ENCODE measurements at regions not wholly inside any gene's neighbourhood (a gene's known extent, or its start where the extent isn't known, plus 50 kb on each side); places are given as distances from the start of the nearest gene placed in this dataset.
"Not testable (repeated sequence)": the region's sequence is repeated elsewhere in the genome, so short reads cannot be mapped to it uniquely, and the experiment has no call there.

DNA sequence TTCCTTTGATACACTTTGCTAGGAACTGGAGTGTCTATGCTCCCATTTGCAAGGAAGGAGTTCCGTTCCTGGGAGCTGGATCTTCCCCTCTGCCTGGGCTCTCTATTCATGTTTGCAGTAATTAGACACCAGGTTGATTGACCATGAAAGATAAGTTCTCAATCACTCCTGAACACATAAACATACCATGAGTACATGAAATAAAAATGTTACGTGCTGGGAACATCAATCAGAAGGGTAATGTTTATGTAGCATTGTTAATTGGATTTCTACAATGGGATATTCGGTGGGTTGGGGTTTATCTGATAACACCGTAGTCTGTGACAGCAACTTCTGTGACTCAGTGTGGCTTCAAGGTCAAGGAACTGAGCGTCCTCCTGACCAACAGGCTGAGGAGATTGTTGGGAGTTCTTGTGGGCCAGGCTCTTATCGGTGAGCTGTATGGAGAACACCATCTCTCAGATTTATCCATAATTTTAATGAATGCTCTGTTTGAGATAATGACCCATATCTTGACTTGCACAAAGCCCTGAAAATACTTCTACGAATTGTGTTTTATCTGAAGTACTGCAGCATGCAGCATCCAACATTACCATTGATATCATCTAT, 136.4 kb downstream of the NPIPB5 start:
- no peak for DNase-seq (ENCODE audit: low spot score)
- TF ChIP-seq, protein P1, sequence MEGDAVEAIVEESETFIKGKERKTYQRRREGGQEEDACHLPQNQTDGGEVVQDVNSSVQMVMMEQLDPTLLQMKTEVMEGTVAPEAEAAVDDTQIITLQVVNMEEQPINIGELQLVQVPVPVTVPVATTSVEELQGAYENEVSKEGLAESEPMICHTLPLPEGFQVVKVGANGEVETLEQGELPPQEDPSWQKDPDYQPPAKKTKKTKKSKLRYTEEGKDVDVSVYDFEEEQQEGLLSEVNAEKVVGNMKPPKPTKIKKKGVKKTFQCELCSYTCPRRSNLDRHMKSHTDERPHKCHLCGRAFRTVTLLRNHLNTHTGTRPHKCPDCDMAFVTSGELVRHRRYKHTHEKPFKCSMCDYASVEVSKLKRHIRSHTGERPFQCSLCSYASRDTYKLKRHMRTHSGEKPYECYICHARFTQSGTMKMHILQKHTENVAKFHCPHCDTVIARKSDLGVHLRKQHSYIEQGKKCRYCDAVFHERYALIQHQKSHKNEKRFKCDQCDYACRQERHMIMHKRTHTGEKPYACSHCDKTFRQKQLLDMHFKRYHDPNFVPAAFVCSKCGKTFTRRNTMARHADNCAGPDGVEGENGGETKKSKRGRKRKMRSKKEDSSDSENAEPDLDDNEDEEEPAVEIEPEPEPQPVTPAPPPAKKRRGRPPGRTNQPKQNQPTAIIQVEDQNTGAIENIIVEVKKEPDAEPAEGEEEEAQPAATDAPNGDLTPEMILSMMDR (IDR thresholded peaks at IDR 0.05; ENCODE audit: borderline replicate concordance, control extremely low read depth, extremely low read depth, insufficient read depth, missing control alignments) = no peak
- in situ Hi-C loops (cut with MboI; ENCODE audit: low sequenced_read_pairs, unreplicated experiment) = no loop called here

DNA sequence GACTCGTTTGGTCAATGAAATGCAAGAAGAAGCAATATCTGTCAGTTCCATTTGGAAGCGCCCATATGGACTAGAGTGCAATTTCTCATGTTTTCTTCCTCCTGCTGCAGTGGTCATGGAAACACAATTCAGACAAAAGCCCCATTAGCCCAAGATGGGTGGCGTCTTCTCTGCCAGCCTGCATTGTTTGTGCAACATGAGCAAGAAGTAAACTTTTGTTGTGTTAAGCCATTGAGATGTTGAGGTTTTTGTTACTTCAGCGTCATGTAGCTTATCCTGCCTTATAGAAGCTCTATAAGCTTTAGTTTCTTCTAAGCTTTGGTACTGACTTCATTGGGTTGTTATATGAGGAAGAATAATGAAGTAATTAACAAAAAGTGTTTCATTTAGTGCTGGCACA, 137.4 kb downstream of the NPIPB5 start:
- TF ChIP-seq, protein P1 (IDR thresholded peaks at IDR 0.05; ENCODE audit: borderline replicate concordance, control extremely low read depth, extremely low read depth, insufficient read depth, missing control alignments) = no peak
- no peak for DNase-seq (ENCODE audit: low spot score)
- in situ Hi-C loops (cut with MboI; ENCODE audit: low sequenced_read_pairs, unreplicated experiment) = no loop called here

DNA sequence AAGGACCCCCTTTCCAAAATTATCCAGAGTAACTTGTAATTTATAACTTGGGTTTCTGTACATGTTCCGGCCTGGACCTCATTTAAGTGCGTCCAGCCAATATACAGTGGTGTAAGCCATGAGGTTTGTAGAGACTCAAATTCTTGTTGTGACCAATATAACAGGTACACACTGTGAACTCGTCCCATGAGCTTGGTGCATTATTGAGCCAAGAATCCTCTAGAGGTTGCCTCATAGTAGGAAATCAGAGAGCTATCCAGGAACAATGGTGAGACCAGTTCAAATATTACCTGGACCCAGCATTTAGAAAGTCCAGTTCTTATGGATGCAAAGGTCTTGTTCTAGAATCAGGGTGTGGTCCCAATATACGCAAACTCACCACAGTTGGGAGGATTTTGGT, 138.2 kb downstream of the NPIPB5 start:
- TF ChIP-seq, protein P1 (IDR thresholded peaks at IDR 0.05; ENCODE audit: borderline replicate concordance, control extremely low read depth, extremely low read depth, insufficient read depth, missing control alignments) = no peak
- in situ Hi-C loops (cut with MboI; ENCODE audit: low sequenced_read_pairs, unreplicated experiment) = no loop called here
- no peak for DNase-seq (ENCODE audit: low spot score)

DNA sequence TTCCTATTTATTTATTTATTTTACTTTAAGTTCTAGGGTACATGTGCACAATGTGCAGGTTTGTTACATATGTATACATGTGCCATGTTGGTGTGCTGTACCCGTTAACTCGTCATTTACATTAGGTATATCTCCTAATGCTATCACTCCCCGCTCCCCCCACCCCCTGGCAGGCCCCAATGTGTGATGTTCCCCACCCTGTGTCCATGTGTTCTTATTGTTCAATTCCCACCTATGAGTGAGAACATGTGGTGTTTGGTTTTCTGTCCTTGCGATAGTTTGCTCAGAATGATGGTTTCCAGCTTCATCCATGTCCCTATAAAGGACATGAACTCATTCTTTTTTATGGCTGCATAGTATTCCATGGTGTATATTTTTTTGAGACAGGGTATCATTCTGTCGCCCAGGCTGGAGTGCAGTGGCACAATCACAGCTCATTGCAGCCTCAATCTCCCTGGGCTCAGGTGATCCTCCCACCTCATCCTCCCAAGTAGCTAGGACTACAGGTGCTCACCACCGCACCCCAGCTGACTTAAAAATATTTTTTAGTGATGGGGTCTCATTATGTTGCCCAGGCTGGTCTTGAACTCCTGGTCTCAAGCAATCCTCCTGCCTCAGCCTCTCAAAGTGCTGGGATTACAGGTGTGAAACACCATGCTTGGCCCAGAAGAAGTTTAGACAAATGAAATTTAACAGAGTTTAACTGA, 140.6 kb downstream of the NPIPB5 start:
- not testable (repeated sequence) for DNase-seq (ENCODE audit: low spot score)

DNA sequence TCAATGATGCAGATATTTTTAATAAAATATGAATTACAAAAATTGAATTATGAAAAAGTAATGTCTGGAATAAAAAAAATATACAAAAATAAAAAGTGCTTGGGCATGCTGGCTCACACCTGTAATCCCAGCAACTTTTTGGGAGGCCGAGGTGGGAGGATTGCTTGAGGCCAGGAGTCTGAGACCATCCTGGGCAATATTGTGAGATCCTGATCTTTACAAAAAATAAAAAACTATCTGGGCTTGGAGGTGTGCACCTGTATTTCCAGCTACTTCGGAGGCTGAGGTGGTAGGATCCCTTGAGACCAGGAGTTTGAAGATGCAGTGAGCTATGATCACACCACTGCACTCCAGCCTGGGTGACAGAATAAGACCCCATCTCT, 141.8 kb downstream of the NPIPB5 start:
- no peak for DNase-seq (ENCODE audit: low spot score)
- TF ChIP-seq, protein P1 (IDR thresholded peaks at IDR 0.05; ENCODE audit: borderline replicate concordance, control extremely low read depth, extremely low read depth, insufficient read depth, missing control alignments) = no peak
- in situ Hi-C loops (cut with MboI; ENCODE audit: low sequenced_read_pairs, unreplicated experiment) = no loop called here

More for the DNA sequence above, 140.6 kb downstream of the NPIPB5 start:
- in situ Hi-C loops (cut with MboI; ENCODE audit: low sequenced_read_pairs, unreplicated experiment) = not testable (repeated sequence)

DNA sequence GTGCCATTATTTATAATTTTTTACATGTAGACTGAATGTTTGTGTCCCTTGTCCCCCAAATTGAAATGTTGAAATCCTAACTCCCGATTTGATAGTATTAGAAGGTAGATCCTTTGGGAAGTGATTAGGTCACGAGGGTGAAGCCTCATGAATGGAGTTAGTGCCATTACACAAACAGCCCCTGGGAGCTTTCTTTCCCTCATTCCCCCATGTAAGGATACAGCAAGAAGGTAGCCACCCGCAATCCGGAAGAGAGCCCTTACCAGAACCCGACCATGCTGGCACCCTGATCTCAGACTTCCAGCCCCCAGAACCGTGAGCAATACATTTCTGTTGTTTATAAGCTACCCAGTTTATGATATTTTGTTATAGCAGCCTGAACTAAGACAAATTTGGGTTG, 143.2 kb downstream of the NPIPB5 start:
- in situ Hi-C loops (cut with MboI; ENCODE audit: low sequenced_read_pairs, unreplicated experiment) = no loop called here
- DNase-seq (ENCODE audit: low spot score) = no peak
- TF ChIP-seq, protein P1 (IDR thresholded peaks at IDR 0.05; ENCODE audit: borderline replicate concordance, control extremely low read depth, extremely low read depth, insufficient read depth, missing control alignments) = no peak

DNA sequence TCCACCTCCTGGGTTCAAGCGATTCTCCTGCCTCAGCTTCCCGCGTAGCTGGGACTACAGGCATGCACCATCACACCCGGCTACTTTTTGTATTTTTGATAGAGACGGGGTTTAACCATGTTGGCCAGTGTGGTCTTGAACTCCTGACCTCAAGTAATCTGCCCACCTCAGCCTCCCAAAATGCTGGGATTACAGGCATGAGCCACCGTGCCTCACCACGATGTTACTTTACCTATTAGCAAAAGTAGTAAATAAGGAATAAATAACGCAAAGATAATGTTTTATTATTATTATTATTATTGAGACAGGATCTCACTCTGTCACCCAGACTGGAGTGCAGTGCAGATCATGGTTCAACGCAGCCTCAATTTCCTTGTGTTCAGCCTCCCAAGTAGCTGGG, 145.9 kb downstream of the NPIPB5 start:
- DNase-seq (ENCODE audit: low spot score); in situ Hi-C loops (cut with MboI; ENCODE audit: low sequenced_read_pairs, unreplicated experiment): not testable (repeated sequence)
